ENCODE measurements at regions not wholly inside any gene's neighbourhood (a gene's known extent, or its start where the extent isn't known, plus 50 kb on each side); places are given as distances from the start of the nearest gene placed in this dataset.

DNA sequence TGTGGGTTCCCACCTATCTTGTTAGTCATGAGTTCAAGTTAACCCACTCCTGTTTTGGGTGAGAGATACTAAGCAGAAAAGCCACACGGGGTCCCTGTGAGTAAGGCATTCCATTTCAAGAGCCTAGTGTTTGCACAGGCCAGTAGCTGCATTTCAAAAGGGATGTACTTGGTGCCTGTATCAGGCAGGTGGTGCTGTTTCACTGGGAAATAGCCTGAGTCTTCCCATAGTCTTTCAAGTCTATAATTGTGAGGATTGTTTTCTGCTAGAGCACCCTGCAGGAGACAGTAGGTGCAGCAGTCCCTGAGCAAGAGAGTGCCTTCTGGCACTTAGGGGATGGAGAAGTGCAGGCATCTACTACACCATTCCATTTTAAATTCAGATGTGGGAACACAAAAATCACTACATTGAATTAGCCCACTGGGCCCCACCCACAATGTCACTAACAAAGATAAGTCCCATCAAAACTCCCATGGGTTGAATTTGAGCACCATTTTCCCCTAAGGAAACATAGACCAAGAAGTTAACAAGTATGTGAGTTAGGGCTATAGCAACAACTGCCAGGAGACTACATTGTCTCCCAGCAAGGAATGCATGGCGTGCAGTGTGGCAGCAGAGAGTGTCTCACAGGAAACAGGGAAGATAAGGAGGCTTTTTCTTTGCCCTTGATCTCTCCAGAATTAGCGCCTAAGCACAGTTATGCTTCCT lies 263.2 kb downstream of the COX7C start:
- peak; percentile 53 for DNase-seq

DNA sequence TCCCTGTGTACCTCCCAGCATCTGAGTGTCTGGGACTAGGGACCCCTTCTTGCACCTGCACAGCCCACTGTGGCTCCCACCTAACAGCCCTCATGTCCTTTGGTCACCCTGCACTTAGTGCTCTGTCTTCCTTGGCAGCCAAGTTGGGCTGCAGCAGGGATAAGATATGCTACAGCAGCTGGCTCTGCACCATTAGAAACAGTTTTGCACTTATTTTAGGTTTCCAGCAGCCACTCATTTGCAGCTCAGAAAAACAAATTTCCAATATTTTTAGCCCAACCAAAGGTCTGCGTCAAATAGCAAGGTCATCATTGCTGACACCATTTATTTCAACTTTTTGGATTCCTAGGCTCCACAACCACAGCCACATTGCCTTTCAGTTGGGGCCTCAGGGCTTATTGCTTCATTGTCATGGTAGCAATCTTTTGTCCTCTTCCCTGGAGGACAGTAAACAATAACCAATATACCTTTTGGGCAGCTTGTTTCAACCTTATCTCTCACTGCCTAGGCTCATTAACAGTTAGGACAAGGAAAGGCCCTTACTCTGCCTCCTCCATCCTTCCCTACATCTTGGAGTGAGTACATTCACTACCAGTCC lies 263.9 kb downstream of the COX7C start:
- DNase-seq = no peak

DNA sequence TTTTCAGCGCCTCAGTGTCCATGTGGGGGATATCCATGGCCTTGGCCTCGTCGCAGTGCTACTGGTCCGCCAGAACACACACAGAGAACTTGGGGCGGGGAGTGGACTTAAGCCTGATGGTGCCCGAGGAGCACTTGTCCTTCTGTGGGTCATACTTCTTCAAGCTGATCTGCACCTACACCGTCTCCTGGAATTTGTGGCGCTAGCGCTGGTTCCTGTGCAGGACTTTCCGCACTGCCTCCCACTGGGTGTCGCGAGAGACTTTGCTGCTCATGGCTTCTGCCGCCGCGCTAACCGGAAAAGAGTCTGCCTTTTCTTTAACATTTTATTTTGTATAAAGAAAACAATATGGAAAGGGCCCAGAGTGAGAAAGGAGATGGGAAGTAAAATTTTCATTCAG lies 266.9 kb downstream of the COX7C start:
- DNase-seq = no peak

DNA sequence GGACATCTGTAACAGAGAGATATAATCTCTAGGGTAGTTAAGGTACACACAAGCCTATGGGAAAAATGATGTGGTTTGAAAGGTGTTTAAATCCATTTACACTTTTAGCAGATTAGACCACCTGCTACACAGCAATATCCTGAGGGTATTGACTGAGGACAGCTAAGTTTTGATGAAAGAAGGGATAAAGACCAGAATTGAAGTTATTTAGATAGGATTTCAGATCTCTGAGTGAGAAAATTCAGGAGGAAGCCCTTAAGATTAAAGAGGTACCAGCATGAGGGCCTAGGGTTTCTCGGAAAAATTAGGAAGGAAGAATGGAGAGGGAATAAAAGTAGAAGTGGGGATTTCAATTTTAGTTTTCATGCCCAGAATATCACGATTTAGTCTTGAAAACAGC lies 267.3 kb downstream of the COX7C start:
- no peak for DNase-seq

DNA sequence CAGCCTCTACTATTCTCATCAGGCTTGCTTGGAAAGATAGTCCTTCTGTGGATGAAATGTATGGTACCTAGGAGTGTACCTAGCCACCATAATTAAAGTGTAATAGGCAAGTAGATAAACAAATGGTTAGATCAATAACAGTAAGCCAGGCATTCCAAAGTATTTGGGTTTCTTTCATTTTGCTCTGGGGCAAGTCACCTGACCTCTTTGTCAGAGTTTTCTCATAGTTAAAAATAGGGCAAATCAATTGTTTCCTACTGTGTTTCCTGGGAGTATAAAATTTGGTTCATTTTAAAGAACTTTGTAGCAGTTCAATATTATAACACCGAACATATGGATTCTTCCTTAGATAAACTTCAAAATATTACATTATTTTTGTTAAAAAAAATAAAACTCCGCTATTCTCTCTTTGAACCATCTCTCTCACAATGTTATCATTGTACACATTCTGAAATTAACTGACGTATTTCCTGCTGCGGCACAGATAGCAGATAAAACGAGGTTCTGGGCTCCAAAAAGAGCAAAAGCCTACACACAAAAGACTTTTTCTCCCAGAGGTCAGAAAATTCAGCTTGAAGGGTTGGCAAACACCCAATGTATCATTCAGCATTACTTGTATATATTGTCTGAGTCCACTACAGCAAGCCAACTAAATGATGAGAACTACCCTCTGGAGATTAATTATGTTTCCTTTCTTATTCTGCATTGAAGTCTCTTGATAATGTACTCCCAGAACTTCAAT lies 267.9 kb downstream of the COX7C start:
- no peak for DNase-seq

DNA sequence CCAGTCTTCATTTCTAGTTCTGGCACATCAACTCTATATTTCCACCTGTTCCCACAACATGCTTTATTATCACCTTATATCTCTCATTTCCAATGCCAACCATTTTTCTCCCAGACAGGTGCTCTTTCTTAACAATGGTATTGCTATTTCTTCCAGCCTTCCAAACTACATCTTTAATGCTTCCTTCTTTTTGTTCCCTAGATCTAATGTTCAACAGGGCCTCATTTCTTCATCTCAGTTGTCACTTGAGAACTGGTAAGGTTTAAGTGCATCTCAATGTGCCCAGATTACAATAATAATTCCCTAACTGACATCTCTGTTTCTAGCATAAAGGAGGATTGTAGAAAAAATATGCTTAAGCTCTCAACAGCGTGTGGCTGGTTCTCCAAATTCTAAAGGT lies 272.6 kb downstream of the COX7C start:
- no peak for DNase-seq

DNA sequence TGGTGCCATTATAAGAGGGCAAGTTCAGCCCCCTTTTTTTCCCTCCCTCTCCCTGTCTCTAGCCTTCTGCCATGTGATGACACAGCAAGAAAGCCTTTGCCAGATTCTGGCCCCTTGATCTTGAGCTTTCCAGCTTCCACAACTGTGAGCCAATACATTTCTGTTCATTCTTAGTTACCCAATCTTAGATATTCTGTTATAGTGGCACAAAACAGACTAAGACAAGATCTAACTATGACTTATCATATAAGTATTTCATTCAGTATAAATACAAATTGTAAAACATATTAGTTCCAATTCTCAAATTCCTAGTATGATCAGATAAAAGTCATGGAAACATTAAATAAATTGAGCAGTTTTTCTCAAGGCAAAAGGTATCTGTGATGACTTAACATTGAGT lies 276.3 kb downstream of the COX7C start:
- no peak for DNase-seq

DNA sequence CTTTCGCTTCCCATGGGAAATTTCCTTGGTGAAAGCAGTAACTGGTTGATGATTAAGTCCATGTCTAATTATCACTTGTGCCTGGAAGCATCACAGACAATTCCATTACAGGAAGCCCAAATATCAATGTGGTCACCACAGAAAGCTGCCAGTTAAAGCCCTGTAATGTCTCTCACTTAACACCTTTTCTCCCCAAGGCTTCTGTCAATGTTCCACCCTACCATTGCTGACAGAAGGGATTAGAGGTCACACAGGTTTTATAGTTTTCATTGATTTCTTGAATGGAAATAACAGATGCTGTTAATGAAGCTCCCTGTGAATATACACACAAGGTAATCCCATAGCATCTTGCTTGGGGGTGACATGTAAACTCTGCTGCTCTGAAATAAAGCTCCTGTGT lies 279.2 kb downstream of the COX7C start:
- DNase-seq = no peak

DNA sequence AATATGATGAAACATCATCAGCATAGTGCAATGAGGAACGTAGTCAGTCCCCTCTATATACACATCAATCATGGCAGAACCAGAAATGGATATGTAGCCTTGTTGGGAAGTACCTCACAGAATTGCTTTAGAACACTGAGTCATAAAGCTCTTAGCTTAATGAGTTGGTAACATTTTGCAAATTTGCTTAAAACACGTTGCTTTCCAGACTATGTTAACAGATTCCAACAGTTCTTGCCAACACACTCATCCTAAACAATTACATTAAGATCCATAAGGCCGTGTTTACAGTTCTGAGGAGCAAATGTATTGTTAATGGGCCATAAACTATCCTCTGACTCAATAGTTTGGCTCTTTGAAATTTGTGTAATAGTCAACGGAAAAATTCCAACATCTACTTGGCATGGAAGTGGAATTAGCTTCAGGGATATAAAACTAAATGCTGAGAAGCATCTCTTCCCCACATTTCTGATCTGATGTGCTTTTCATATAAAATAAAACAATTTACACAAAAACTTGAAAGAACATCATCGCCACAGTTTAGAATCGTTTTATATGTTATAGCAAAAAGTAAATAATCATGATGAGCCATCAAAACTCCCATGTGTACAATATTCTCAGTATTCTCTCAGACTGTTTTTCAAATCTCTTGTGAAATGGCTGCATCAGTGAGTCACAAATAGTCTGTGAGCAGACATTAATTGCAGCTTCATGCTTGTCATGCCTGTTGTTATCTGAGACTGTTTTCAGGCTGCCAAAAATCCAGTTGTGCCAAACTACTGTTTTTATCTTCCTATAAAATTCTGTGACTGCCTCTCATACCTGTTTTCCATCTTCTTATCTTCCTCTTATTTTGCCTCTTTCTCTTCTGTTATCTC lies 291.9 kb downstream of the COX7C start:
- no peak for DNase-seq

DNA sequence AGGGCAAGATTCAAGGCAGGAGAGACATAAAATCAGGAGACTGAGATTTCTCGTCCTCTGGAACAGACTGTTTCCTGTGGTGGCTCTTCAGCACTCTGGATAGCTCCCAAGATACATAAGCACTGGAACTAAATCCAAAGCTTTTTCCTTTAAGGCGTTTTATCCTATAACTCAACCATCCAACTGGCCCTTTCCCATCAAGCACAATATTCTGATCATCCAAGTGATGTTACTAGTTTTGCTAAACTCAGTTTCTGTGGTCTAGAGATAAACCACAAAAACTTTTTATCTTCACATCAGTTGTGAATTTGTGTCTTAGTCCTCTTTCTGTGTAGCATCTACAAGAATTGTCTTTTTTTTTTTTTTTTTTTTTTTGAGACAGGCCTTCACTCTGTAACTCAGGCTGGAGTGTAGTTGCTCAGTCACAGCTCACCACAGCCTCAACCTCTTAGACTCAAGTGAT lies 299.4 kb downstream of the COX7C start:
- DNase-seq = peak; percentile 42

DNA sequence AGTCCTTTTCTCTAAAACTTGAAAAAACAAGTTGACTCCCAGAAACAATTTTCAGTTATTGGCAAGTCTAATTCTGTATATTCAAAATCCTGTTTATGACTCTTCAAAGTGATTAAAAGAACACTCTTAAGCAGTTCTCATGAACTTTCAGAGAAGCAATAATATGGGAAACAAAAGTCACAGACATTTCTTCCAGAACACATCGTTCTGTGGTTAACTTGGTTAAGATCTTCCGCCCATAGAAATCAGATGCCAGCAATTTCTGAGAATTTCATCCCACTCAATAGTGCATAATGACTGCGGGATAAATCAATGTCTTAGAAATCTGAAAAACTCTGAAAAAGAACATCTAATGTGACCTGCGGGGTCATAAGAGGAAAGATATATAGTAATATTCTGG lies 300.5 kb downstream of the COX7C start:
- no peak for DNase-seq

DNA sequence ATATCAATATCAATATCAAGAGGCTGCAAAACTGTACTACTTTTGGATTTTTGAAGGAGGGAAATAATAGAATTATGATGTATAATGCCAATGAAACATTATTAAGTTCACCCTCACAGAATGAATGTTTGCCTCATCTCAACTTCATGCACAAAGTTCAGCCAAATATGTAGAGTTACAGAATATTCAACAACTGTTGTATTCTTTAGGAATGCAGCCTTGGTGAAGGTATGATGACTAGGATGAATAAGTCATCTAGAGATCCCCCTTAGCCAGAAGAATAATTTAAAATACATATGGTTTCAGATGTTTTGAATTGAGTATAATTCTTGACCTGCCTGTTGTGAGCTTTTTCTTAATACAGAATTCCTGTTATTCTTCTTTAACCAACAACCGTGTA lies 308.3 kb downstream of the COX7C start:
- no peak for DNase-seq

DNA sequence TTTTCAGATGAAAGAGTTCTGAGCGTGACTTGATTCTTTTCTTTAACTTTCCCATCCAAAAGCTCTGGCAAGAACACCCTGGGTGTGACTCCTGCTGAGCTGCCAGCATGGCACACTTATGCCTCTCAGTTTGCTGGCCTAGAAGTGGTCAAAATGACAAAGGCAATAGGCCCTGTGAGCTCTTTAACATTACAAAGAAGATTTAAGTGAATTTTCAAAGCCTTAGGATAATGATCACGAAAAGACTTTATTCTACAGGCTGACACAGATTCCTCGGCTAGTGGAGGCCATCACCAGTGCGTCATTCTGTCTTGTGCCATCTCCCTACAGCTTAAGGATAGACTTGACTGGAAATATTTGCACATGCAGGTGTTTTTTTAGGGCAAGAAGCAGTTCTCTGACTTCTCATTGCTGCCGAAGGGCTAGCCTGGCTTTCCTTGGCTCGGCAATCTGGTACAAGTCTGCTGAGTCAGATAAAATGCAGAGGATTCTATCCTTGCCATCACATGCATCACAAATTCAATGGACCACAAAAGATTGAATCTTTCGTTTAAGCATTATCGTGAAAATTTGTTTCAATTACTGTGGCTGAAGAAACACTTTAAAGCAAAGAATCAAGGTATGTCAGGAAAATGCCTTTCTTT lies 311.5 kb downstream of the COX7C start:
- DNase-seq = no peak

DNA sequence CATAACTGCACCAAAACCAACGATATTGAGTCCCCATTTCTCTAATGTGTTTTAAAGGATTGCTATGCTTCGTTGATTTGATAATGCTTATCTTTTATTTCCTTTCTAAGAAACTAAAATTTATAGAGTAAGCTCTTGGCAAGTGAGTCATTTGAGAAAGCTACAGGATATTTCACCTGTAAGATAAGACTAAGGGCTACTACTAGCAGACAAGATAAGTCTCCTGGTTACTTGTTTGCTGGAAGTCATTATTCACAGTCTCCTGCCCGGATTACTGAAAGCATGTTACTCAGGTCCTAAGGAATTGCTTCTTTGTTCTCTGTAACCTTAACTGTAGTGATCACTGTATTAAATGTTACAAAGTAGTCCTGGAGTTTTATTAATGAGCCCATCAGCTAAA lies 315.9 kb upstream of the RASA1 start:
- no peak for DNase-seq

DNA sequence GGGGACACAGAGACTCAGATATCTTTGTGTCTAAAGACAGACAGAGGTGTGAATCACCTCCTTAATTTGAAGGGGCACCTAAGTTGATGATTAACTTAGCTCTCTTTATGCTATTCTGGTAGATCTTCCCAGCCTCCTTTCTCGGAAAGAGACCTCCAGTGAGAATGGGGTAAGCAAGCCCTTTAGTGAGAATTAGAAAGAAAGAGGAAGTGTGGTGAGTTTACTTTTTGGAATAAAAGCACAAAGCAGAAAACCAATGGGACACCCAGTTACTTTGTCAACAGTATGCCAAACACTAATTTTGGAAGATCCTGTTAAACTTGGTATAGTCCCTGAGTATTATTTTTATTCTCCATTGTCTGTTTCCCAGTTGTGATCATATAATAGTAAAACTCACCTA lies 302.8 kb upstream of the RASA1 start:
- no peak for DNase-seq

DNA sequence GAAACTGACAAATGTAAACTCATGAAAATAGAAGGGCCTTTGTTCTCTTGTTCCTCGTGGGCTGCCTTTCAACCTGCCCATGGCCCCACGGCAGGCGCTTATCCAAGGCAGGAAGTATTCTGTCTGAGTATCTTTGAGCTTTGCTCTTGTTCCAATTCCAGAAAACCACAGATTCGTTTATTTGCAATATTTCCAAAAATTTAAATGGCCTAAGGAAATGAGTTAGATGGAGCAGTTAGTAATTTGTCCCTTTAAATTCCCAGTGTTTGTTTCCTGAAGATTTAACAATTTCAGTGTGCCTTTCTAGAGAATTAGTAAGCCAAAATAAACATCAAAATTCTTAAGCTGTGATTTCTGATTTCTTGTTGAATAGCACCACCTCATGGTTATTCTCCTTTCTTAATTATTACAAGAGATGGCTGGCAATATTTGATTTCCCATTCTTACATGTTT lies 299.4 kb upstream of the RASA1 start:
- peak; percentile 75 for DNase-seq

DNA sequence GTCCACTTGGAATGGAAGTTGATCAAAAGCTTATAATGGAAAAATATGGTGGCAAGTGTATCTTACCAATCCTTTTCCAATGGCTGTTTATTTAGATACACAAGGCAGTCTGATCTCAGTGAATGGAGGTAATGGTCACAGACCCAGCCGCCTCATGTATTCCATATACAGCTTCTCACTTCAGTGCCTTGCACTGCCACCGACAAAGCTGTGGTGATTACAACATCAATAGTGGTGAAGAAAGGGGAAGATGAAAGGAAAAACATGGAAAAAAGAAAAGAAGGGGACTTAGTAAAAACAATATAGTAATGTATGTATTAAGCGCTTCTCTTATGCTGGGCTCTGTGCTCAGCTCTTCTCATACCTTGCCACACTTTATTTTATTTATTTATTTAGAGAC lies 297.3 kb upstream of the RASA1 start:
- DNase-seq = no peak

DNA sequence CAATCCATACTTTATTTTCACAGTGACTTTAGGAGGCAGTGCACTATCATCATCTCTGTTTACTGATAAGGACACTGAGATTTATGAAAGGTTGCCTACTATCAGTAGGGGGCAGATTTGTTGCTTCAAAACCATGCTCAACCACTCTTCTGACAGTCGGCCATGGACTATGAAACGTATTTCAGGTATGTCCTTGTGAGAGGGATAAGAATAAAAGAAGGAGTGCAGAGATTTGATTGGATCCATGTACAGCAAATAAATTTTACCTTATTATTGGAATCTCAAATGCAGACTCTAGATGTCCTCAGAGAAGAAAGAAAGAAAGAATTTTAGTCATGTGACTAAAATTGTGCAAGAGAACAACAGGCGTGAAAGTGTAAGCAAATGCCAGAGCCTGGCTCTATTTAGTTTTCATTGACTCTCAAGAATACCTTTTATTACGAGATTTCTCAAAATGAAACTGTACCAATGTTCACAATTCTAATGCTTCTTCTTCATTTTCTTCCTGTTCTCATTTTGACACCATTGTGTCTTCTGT lies 296.6 kb upstream of the RASA1 start:
- DNase-seq = no peak

DNA sequence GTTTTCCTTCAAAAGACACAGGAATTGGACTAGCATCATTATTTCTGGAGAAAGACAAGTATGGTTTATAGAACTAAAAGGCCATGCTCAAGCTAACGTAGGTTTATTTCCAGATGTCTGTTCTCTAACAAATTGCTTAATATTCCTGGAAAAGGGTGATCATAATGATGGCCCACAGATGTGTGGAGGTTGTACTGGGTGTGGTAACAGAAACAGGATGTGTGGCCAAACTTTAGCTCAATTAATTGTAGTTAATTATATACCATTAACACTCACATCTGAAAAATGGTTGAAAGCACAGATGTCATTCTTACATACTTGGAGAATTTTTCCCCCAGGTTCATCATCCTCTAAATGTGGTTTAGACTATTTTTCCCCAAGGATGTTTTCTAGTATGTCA lies 292.7 kb upstream of the RASA1 start:
- DNase-seq = no peak

DNA sequence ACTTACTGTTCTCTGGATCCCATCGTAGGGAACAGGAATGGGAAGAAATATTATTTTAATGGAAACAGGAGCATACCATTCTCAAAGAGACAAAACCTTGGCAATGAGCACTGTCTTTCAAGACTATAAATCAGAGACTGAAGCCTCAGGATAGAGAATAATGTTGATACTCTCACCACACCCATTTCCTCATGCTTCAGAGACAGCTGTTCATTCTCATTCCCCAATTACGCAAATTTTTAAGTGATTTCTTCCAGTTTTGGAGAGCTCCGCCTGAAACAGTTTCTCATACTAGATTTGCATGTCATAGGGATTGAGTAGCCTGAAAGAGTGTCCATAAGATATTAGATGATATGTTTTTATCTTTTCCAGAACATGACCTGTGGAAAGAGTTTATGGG lies 290.5 kb upstream of the RASA1 start:
- no peak for DNase-seq

DNA sequence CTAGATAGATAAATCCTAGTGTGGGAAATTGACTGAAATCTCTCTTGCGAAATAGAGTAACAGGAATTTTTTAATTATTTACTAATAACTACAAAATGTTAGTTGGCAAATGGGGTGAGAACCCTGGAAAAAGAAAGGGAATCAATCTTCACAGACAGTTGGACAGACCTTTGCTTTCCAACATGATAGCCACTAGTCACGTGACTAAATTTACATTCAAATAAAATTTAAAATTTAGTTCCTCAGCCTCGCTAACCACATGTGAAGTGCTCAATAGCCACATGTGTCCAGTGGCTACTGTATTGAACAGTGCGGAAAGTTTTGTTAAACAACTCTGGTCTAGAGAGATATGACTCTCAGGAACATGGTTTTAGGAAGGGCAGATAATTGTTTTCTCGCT lies 289.9 kb upstream of the RASA1 start:
- DNase-seq = no peak

DNA sequence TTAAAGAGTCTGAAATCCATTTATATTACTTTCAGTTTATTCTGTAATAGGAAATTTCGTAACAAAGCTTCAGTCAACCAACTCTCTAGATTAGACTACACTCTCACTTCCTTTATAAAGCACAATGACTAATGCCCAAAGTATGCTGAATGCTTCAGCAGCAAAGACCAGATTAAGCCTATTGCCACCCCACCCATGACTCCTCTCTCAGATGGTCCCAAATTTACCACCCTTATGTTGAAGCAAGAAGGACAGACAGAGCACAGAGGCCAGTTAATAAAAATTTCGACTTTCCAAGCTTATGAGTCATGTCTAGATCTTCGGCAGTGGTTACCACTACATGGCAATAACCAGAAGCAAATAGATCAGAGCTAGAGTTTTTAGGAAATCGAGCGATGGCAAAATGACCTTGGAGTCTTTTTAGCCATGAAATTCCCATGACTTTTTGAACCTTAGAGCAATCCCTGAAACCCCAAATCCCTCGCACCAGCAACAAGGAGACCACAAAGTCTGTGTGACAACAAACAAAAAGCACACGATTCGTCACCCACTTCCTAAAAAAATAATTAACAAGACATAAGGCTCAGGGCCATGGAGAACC lies 287.8 kb upstream of the RASA1 start:
- no peak for DNase-seq

All from right forelimb (tissue), 1 donor.